ENCODE measurements at regions not wholly inside any gene's neighbourhood (a gene's known extent, or its start where the extent isn't known, plus 50 kb on each side); places are given as distances from the start of the nearest gene placed in this dataset.

- no peak for TF ChIP-seq POLR2AphosphoS5 (IDR thresholded peaks at IDR 0.05; ENCODE audit: low read depth, low read length)
- no peak for TF ChIP-seq POU2F2 (IDR thresholded peaks at IDR 0.05; ENCODE audit: low read depth, low read length)
- no peak for TF ChIP-seq TAF1 (IDR thresholded peaks at IDR 0.05; ENCODE audit: low read depth, low read length)
- no peak for TF ChIP-seq POLR2A (IDR thresholded peaks at IDR 0.05; ENCODE audit: low read depth, low read length)
These were observed 203.8 kb upstream of the CDH4 start for GRCh38 chr20:61048302-61048701.

Measured in GM12891 (cell line).